IMR-90 (cell line): ENCODE measurements at regions not wholly inside any gene's neighbourhood (a gene's known extent, or its start where the extent isn't known, plus 50 kb on each side); places are given as distances from the start of the nearest gene placed in this dataset.
A peak's percentile ranks its signal among the peaks of the same experiment; 100 is the strongest.

Experiments
- ATAC-seq: fragments of 200-7000 bp; cut with Tn5 transposase; 2 replicates; pipeline ENCODE4 v1.9.1; 2020; ENCODE audit warnings: low read depth, mild to moderate bottlenecking, moderate library complexity
- BruUV-seq: library from RNA; stranded (reverse); fragments of 400-500 nt; replicated peaks from 2 replicates; lab custom pipeline; 2021; lab: Mats Ljungman, UMichigan
- CTCF ChIA-PET: fragments of 300-600 bp; formaldehyde crosslinking; extraction: SDS; loops from one replicate; lab custom pipeline; 2021; ENCODE audit warnings: antibody characterized with exemption; lab: Yijun Ruan, JAX
- POLR2A ChIA-PET: fragments of 300-600 bp; sonication (Branson Sonifier 250); formaldehyde crosslinking; loops from one replicate; lab custom pipeline; 2022; ENCODE audit warnings: antibody characterized with exemption; ENCODE audit not compliant: unreplicated experiment; lab: Charles Lee
- DNase-seq: peaks from one replicate; pipeline ENCODE4 v3.0.0; 2013
- H2AFZ ChIP-seq: replicated peaks from 2 replicates; pipeline ENCODE3; 2013; ENCODE audit warnings: low read length, mild to moderate bottlenecking; ENCODE audit not compliant: poor library complexity
- H2AK5ac ChIP-seq: 2 replicates; pipeline ENCODE4 v1.6.1; 2013; ENCODE audit warnings: low read depth, low read length, inconsistent platforms
- H2AK9ac ChIP-seq: replicated peaks from 2 replicates; pipeline ENCODE3; 2013; ENCODE audit warnings: mild to moderate bottlenecking, low read depth, low read length, moderate library complexity; ENCODE audit not compliant: poor library complexity
- H2BK120ac ChIP-seq: 2 replicates; pipeline ENCODE4 v1.6.1; 2013; ENCODE audit warnings: low read depth, low read length, inconsistent platforms
- H2BK15ac ChIP-seq: 3 replicates; pipeline ENCODE4 v1.6.1; 2013; ENCODE audit warnings: low read depth, low read length, inconsistent platforms
- H2BK20ac ChIP-seq: 2 replicates; pipeline ENCODE4 v1.6.1; 2013; ENCODE audit warnings: low read depth, mild to moderate bottlenecking, inconsistent platforms, low read length, moderate library complexity
- H2BK5ac ChIP-seq: 2 replicates; pipeline ENCODE4 v1.6.1; 2013; ENCODE audit warnings: mild to moderate bottlenecking, low read depth, low read length, inconsistent platforms; ENCODE audit not compliant: poor library complexity, severe bottlenecking
- H3K14ac ChIP-seq: replicated peaks from 2 replicates; pipeline ENCODE4 v1.6.1; 2013; ENCODE audit warnings: low read depth, low read length, inconsistent platforms
- H3K18ac ChIP-seq: 2 replicates; pipeline ENCODE4 v1.6.1; 2013; ENCODE audit warnings: low read depth, low read length, control low read depth
- H3K23ac ChIP-seq: 2 replicates; pipeline ENCODE4 v1.6.1; 2013; ENCODE audit warnings: low read depth, low read length, inconsistent platforms
- H3K27ac ChIP-seq: 2 replicates; pipeline ENCODE4 v1.5.1; 2013; ENCODE audit warnings: mild to moderate bottlenecking, control low read depth, low read length; ENCODE audit not compliant: insufficient read depth
- H3K27me3 ChIP-seq: 2 replicates; pipeline ENCODE4 v1.6.1; 2013; ENCODE audit warnings: low read length; ENCODE audit not compliant: control insufficient read depth, insufficient read depth
- H3K36me3 ChIP-seq: 2 replicates; pipeline ENCODE4 v1.6.1; 2013; ENCODE audit warnings: low read length, mixed read lengths; ENCODE audit not compliant: control insufficient read depth, insufficient read depth
- H3K4ac ChIP-seq: 2 replicates; pipeline ENCODE4 v1.6.1; 2013; ENCODE audit warnings: low read depth, low read length, inconsistent platforms
- H3K4me1 ChIP-seq: 2 replicates; pipeline ENCODE4 v1.6.1; 2013; ENCODE audit warnings: low read length, mixed read lengths; ENCODE audit not compliant: control insufficient read depth, insufficient read depth
- H3K4me2 ChIP-seq: 2 replicates; pipeline ENCODE4 v1.6.1; 2013; ENCODE audit warnings: low read depth, mild to moderate bottlenecking, control low read depth, low read length, moderate library complexity
- H3K4me3 ChIP-seq: 2 replicates; pipeline ENCODE4 v1.5.1; 2013; ENCODE audit warnings: low read depth, mild to moderate bottlenecking, control low read depth, low read length, moderate library complexity; ENCODE audit not compliant: insufficient read depth
- H3K56ac ChIP-seq: 2 replicates; pipeline ENCODE4 v1.6.1; 2013; ENCODE audit warnings: low read length, inconsistent platforms; ENCODE audit not compliant: insufficient read depth; ENCODE audit errors: extremely low read depth
- H3K79me1 ChIP-seq, 2 experiments: 2 replicates each; pipeline ENCODE4 v1.6.1; 2013; ENCODE audit warnings: low read length in 2 of 2, inconsistent platforms in 1 of 2, low read depth in 1 of 2
- H3K9ac ChIP-seq: 2 replicates; pipeline ENCODE4 v1.6.1; 2013; ENCODE audit warnings: low read depth, low read length, control low read depth
- H3K9me1 ChIP-seq: 2 replicates; pipeline ENCODE4 v1.6.1; 2013; ENCODE audit warnings: low read length, inconsistent platforms; ENCODE audit not compliant: insufficient read depth
- H3K9me3 ChIP-seq: 2 replicates; pipeline ENCODE4 v1.6.1; 2013; ENCODE audit warnings: low read length; ENCODE audit not compliant: control insufficient read depth, insufficient read depth
- H4K20me1 ChIP-seq: 2 replicates; pipeline ENCODE4 v1.6.1; 2013; ENCODE audit warnings: low read length, inconsistent platforms; ENCODE audit not compliant: insufficient read depth
- H4K5ac ChIP-seq: 2 replicates; pipeline ENCODE4 v1.6.1; 2013; ENCODE audit warnings: mild to moderate bottlenecking, low read depth, low read length, control low read depth
- H4K8ac ChIP-seq, 2 experiments: 2 replicates each; pipeline ENCODE4 v1.6.1; 2013; ENCODE audit warnings: low read depth in 2 of 2, low read length in 2 of 2, control low read depth in 1 of 2, inconsistent platforms in 1 of 2
- H4K91ac ChIP-seq: 2 replicates; pipeline ENCODE4 v1.6.1; 2013; ENCODE audit warnings: low read depth, low read length, inconsistent platforms; ENCODE audit not compliant: insufficient read depth
- CHD1 ChIP-seq: IDR thresholded peaks from 2 replicates; pipeline ENCODE4 v1.6.1; 2012; ENCODE audit warnings: low read depth, low read length, improper control_type of control experiment
- FOS ChIP-seq: fragments of 150-350 bp; IDR thresholded peaks from 2 replicates; pipeline ENCODE4 v1.6.1; 2016; ENCODE audit warnings: low read depth, low read length
- MAFK ChIP-seq: IDR thresholded peaks from 2 replicates; pipeline ENCODE4 v1.6.1; 2012; ENCODE audit warnings: low read depth, low read length, improper control_type of control experiment
- MXI1 ChIP-seq: IDR thresholded peaks from 2 replicates; pipeline ENCODE4 v1.6.1; 2012; ENCODE audit warnings: low read depth, mild to moderate bottlenecking, low read length, moderate library complexity, borderline replicate concordance
- RAD21 ChIP-seq: IDR thresholded peaks from 2 replicates; pipeline ENCODE4 v1.6.1; 2012; ENCODE audit warnings: low read length, improper control_type of control experiment
- WGBS, 2 experiments: methylation state at CpG; one replicate each; pipeline versions ENCODE4 v1.1.5 to v1.1.7; 2013; ENCODE audit warnings: missing lambda C conversion rate in 2 of 2; ENCODE audit not compliant: insufficient read length in 1 of 2; ENCODE audit errors: extremely low coverage in 2 of 2; 5-methylcytosine and 5-hydroxymethylcytosine counted together
- dilution Hi-C: fragments of 300-500 bp; cut with HindIII; formaldehyde crosslinking; loops from one replicate; pipeline ENCODE4 v1.14.3; 2018; ENCODE audit warnings: low sequenced_read_pairs; ENCODE audit not compliant: unreplicated experiment
- in situ Hi-C: fragments of 300-500 bp; cut with MboI; formaldehyde crosslinking; loops from 3 replicates; pipeline ENCODE4 v1.14.3; 2019; ENCODE audit warnings: low sequenced_read_pairs, inconsistent platforms, mixed read lengths
- intact Hi-C: fragments of 100-400 bp; cut with micrococcal nuclease; formaldehyde crosslinking; loops from 2 replicates; pipeline ENCODE4 v1.10.0; 2022
- TF ChIP-seq, protein P1 (sequence below): fragments of 150-350 bp; IDR thresholded peaks from 2 replicates; pipeline ENCODE4 v1.6.1; 2017; ENCODE audit warnings: mild to moderate bottlenecking, antibody characterized with exemption, low read length, low read depth

GRCh38 chr4:123941306-123941705, 544.7 kb downstream of the SPRY1 start:
- in situ Hi-C loops: no loop called here
- peak; percentile 40 for ATAC-seq
- WGBS, 2 experiments: no CpG with 5 or more reads among the region's 1 CpG
- Histone ChIP-seq H4K8ac (peak overlapping the region in 1 of 2 experiments; percentile 35; a peak in 1 of 4 replicates), H3K4me1 (peaks cover 4% of the 10 kb centered on the region), H2AFZ (no peak overlapping the region), H3K36me3 (no peaks in the 10 kb centered on the region), H3K23ac (no peak overlapping the region), H3K14ac (peak overlapping the region; percentile 33), H3K18ac (peak overlapping the region; percentile 37; the same call in 1 of the 2 replicates), H3K9ac (no peak overlapping the region), H4K5ac (no peak overlapping the region), H3K9me1 (no peaks in the 10 kb centered on the region), H4K91ac (no peak overlapping the region), H2BK120ac (peak overlapping the region; percentile 25; the same call in 1 of the 2 replicates), H2AK9ac (no peak overlapping the region), H3K4me2 (no peak overlapping the region), H3K4me3 (no peak overlapping the region), H2BK15ac (no peak overlapping the region), H2BK20ac (no peak overlapping the region), H2BK5ac (no peak overlapping the region), H3K79me1 (no peaks in the 10 kb centered on the region), H2AK5ac (no peak overlapping the region), H3K27ac (no peak overlapping the region), H3K4ac (no peak overlapping the region), H4K20me1 (no peaks in the 10 kb centered on the region), H3K27me3 (no peaks in the 10 kb centered on the region), H3K56ac (no peak overlapping the region), H3K9me3 (no peaks in the 10 kb centered on the region)
- TF ChIP-seq CHD1 (no peak), MXI1 (no peak), MAFK (no peak), RAD21 (no peak), FOS (no peak)
- TF ChIP-seq, protein P1, sequence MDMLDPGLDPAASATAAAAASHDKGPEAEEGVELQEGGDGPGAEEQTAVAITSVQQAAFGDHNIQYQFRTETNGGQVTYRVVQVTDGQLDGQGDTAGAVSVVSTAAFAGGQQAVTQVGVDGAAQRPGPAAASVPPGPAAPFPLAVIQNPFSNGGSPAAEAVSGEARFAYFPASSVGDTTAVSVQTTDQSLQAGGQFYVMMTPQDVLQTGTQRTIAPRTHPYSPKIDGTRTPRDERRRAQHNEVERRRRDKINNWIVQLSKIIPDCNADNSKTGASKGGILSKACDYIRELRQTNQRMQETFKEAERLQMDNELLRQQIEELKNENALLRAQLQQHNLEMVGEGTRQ: peak; percentile 46; the same call in 1 of the 2 replicates
- CTCF ChIA-PET: no interaction called here
- intact Hi-C loops: no loop called here
- DNase-seq: peak; percentile 61
- BruUV-seq: no TSS peak
- dilution Hi-C loops: no loop called here
- POLR2A ChIA-PET: no interaction called here
